GM13976 (cell line): ENCODE measurements at regions not wholly inside any gene's neighbourhood (a gene's known extent, or its start where the extent isn't known, plus 50 kb on each side); places are given as distances from the start of the nearest gene placed in this dataset.

Source experiments
- DNase-seq: peaks from one replicate; pipeline ENCODE4 v3.0.0; 2012; ENCODE audit warnings: low spot score
- CTCF ChIP-seq: IDR thresholded peaks from 2 replicates; pipeline ENCODE4 v1.5.1; 2012; ENCODE audit warnings: borderline replicate concordance, mild to moderate bottlenecking; ENCODE audit not compliant: insufficient read depth; ENCODE audit errors: extremely low read depth, missing control alignments, control extremely low read depth
- in situ Hi-C: fragments of 300-500 bp; cut with MboI; formaldehyde crosslinking; loops from one replicate; pipeline ENCODE4 v1.12.0; 2022; ENCODE audit warnings: low sequenced_read_pairs, mixed read lengths, inconsistent platforms; ENCODE audit not compliant: unreplicated experiment

GRCh38 chr6:44624936-44625573 is 237.5 kb downstream of the CDC5L start:
- in situ Hi-C loops = loop anchor here (25.0 kb wide), 1 partner anchor 1087 kb away; no protein-coding TSS in a partner anchor
- TF ChIP-seq CTCF = no peak
- DNase-seq = no peak

GRCh38 chr6:44625996-44626395 is 238.5 kb downstream of the CDC5L start:
- in situ Hi-C loops = loop anchor here (25.0 kb wide), 1 partner anchor 1086 kb away; no protein-coding TSS in a partner anchor
- no peak for DNase-seq
- TF ChIP-seq CTCF = no peak

- TF ChIP-seq CTCF = no peak
- in situ Hi-C loops = loop anchor here (25.0 kb wide), 1 partner anchor 1086 kb away; no protein-coding TSS in a partner anchor
- DNase-seq = no peak
Observed at GRCh38 chr6:44626616-44627015, 239.1 kb downstream of the CDC5L start.

GRCh38 chr6:44627091-44627882 is 239.8 kb downstream of the CDC5L start:
- in situ Hi-C loops = loop anchor here (25.0 kb wide), 1 partner anchor 1085 kb away; no protein-coding TSS in a partner anchor
- no peak for TF ChIP-seq CTCF
- DNase-seq = no peak

- no peak for TF ChIP-seq CTCF
Observed at GRCh38 chr6:44627883-44628271, 240.4 kb downstream of the CDC5L start.

GRCh38 chr6:44628347-44628746 is 240.8 kb downstream of the CDC5L start:
- no peak for TF ChIP-seq CTCF
- no peak for DNase-seq
- in situ Hi-C loops = loop anchor here (25.0 kb wide), 1 partner anchor 1084 kb away; no protein-coding TSS in a partner anchor

More at GRCh38 chr6:44627883-44628271, 240.4 kb downstream of the CDC5L start:
- DNase-seq = no peak
- in situ Hi-C loops = loop anchor here (25.0 kb wide), 1 partner anchor 1084 kb away; no protein-coding TSS in a partner anchor
